AG10803 (cell line): ENCODE measurements at regions not wholly inside any gene's neighbourhood (a gene's known extent, or its start where the extent isn't known, plus 50 kb on each side); places are given as distances from the start of the nearest gene placed in this dataset.

ENCODE experiments used
- DNase-seq: peaks from one replicate; pipeline ENCODE4 v3.0.0; 2010; ENCODE audit warnings: low read depth
- H3K4me3 ChIP-seq: 2 replicates; pipeline ENCODE4 v1.5.1; 2011; ENCODE audit warnings: mild to moderate bottlenecking, low read length, control low read depth
- CTCF ChIP-seq: conservative IDR thresholded peaks from 2 replicates; pipeline ENCODE4 v1.5.1; 2011; ENCODE audit warnings: mild to moderate bottlenecking, low read length, control low read depth, inconsistent platforms

DNA sequence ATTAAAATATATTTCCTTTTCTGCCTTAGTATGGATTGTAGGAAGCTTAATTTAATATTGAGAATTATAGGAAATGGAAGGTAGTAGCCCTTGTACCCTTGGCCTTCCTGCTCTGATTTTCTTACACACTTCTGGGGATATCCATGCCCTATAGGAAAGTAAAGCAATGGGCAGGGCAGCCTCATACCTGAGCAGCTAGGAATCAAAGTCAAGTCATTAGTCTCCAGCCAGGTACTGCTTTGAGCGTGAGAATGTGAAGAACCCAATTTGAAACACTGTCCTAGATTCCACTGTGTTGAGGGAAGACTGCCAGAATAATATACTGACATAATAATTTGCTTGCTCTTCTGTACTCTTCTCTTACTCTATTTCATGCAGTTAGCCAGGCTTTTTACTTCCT lies 51.0 kb upstream of the L3MBTL3 start:
- H3K4me3 ChIP-seq, result no peak overlapping the region
- no peak for TF ChIP-seq CTCF
- DNase-seq, result no peak

DNA sequence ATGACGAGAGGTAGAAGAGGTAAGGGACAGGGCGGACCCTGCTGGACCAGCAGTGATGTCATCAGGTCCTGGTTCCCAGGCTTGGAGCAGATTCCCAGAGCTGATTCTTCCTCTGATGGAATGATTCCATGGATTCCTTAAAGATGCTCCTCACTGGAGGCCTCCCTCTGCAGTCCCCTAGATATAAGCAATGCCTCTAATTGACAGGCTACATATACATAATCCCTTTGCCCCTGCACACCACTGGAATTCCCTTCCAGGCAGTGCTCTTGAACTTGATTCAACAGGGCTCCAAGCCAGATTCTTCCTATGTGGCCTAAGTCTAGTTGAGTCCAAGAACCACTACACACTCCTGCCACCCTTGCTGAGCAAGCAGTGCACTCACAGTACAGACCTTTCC lies 52.3 kb upstream of the L3MBTL3 start:
- no peak for DNase-seq
- TF ChIP-seq CTCF, result no peak
- H3K4me3 ChIP-seq, result no peak overlapping the region

- TF ChIP-seq CTCF, result no peak
Observed at GRCh38 chr6:129965096-129965495, 53.3 kb upstream of the L3MBTL3 start.

DNA sequence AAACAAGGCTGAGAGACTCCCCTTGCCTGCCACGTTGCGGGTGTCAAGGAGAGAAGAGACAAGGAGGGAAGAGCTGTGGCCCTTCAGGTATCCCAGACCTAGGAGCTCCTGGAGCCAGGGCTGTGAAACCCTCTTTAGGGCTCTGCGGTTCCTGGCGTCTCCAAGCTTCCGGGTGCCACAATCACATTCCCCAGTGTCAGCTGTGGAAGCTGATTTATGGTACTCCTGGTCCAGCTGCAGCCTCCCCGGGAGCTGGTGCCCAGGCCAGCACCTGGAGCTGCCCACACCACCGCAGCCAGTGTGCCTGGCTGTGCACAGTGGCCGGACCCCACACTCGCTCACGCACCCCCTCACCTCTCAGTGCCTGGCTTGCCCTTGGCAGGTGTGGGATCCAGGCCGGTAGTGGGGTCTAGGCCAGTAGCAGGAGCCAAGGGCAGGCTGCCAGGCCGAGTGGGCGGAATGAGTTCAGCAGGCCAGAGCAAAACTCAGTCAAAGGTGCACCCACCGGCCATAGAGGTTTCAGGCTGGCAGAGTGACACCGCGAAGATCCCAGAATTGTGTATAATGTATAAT lies 58.9 kb upstream of the L3MBTL3 start:
- TF ChIP-seq CTCF, result no peak
- H3K4me3 ChIP-seq, result no peak overlapping the region
- DNase-seq, result no peak

More at GRCh38 chr6:129965096-129965495, 53.3 kb upstream of the L3MBTL3 start:
- DNase-seq, result no peak
- H3K4me3 ChIP-seq, result no peak overlapping the region

DNA sequence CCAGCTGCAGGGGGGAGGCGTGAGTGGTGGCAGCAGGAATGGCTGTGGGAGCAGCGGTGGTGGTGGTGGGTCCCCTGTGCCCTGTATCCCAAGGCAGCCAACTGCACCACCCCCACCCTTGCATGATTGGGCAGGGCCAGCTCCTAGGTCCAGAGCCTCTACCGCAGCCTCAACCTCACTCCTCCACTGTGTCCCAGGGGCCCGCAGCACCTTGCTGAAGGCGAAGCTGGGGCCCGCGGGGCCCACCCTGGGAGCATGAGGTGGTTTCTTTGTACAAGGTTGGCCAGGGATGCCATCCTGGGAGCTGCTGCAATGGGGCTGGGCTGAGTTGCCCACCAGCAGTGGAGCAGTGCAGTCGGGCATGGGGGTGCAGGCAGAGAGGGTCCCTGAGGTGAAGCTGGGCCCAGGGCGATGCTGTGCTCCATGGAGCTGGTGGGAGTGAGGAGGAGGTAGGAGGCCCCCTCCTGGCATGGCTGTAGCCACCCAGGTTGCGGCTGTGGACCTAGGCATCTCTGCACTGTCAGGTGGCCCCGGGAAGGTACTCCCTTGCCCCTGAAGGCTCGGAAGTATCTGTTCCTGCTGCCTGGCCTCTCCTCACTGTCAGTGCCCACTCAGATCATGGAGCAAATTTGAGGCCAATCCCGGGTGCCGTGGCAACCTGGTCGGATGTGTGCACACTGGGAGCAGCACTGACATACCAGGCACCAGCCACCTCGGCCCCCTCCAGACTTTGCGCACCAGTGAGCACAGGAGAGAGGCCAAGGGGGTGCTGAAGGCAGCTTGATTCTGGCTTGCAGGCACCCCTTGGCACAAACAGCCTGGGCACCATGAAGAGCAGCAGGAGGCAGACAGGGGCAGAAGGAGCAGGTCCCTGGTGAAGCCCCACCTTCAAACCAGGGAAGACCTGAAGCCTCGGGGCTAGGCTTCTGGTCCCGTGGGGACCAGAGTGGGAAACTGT lies 60.2 kb upstream of the L3MBTL3 start:
- no peak for DNase-seq
- no peak for TF ChIP-seq CTCF
- H3K4me3 ChIP-seq, result no peak overlapping the region

DNA sequence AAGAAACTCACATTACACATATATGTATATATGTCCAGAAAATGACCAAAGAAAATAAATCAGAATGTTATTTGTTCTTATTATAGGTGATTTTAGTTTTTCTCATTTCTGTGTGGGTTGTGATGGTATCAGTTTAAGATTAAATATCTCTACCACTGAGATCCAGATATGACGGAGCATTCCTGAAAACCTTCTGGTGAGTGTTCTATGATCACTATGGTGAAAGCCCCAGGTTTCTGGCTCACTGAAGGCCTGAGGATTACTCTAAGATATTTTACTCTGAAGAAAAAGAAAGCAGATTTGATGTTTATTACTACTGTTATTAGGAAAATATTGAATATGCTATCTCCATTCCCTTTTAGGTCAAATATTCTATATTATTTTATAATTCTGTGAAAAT lies 62.8 kb upstream of the L3MBTL3 start:
- TF ChIP-seq CTCF, result no peak
- DNase-seq, result no peak
- H3K4me3 ChIP-seq, result no peak overlapping the region

DNA sequence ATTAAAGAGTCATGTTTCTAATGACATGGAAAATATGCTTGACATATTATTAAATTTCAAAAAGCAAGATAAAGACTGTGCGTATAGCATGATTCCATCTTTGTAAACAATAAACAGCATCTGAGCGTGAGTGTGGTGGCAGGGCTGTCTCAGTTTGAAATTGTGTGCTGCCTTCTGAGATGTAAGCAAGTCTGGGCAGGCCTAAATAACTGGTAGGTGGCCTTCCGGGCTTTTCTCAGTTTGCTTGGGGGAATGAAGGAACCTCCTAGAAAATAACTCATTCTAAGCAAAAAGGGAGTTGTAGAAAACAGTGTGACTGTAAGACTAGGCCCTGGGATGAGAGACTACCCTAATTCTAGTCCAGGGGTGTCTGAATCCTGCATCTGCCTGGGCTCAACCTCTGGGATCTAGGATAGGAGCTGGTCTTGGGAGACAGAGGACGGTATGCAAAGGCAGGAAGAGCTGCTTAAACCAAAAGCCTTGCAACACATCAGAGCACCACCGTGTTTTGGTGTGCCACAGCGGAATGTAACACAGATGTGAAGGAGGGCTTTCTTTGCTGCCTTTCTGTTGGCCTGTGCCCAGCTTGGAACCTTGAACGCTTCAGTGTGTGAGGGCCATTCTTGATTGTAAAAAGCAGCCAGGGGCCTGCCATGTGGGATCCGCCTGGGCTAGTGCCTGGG lies 63.5 kb upstream of the L3MBTL3 start:
- DNase-seq, result no peak
- H3K4me3 ChIP-seq, result no peak overlapping the region
- TF ChIP-seq CTCF, result no peak
